HEK293T (cell line): ENCODE measurements at regions not wholly inside any gene's neighbourhood (a gene's known extent, or its start where the extent isn't known, plus 50 kb on each side); places are given as distances from the start of the nearest gene placed in this dataset.
A peak's percentile ranks its signal among the peaks of the same experiment; 100 is the strongest.

Experiments used
- CTCF ChIA-PET: fragments of 350-600 bp; formaldehyde crosslinking; extraction: SDS; loops from one replicate; lab custom pipeline; 2021; ENCODE audit warnings: antibody characterized with exemption, inconsistent platforms; lab: Yijun Ruan, JAX
- POLR2A ChIA-PET: fragments of 350-600 bp; formaldehyde crosslinking; extraction: SDS; loops from one replicate; lab custom pipeline; 2020; ENCODE audit warnings: antibody characterized with exemption, inconsistent platforms; lab: Yijun Ruan, JAX
- DNase-seq: peaks from one replicate; pipeline ENCODE4 v3.0.0; 2012; ENCODE audit warnings: mixed read lengths; ENCODE audit errors: extremely low spot score
- ARNT ChIP-seq: fragments of 450-650 bp; IDR thresholded peaks from 2 replicates; pipeline ENCODE4 v1.6.1; 2017; ENCODE audit warnings: mild to moderate bottlenecking
- BHLHE40 ChIP-seq: fragments of 450-650 bp; IDR thresholded peaks from 2 replicates; pipeline ENCODE4 v1.6.1; 2016; ENCODE audit warnings: mild to moderate bottlenecking, moderate library complexity, borderline replicate concordance
- CTBP1 ChIP-seq: fragments of 450-650 bp; IDR thresholded peaks from 2 replicates; pipeline ENCODE4 v1.6.1; 2016; ENCODE audit warnings: borderline replicate concordance
- ELF4 ChIP-seq: fragments of 450-650 bp; IDR thresholded peaks from 2 replicates; pipeline ENCODE4 v1.6.1; 2017; ENCODE audit warnings: antibody characterized with exemption
- FOXA1 ChIP-seq: fragments of 450-650 bp; IDR thresholded peaks from 2 replicates; pipeline ENCODE4 v1.6.1; 2016; ENCODE audit warnings: mild to moderate bottlenecking
- FOXK2 ChIP-seq: fragments of 450-650 bp; IDR thresholded peaks from 2 replicates; pipeline ENCODE4 v1.6.1; 2016; ENCODE audit warnings: mild to moderate bottlenecking
- FOXM1 ChIP-seq: fragments of 450-650 bp; IDR thresholded peaks from 2 replicates; pipeline ENCODE4 v1.6.1; 2017; ENCODE audit warnings: mild to moderate bottlenecking, borderline replicate concordance
- HDGF ChIP-seq: fragments of 450-650 bp; IDR thresholded peaks from 2 replicates; pipeline ENCODE4 v1.6.1; 2017; ENCODE audit warnings: antibody characterized with exemption, borderline replicate concordance
- L3MBTL2 ChIP-seq: fragments of 450-650 bp; conservative IDR thresholded peaks from 2 replicates; pipeline ENCODE4 v1.6.1; 2016; ENCODE audit warnings: mild to moderate bottlenecking
- LEF1 ChIP-seq: fragments of 450-650 bp; IDR thresholded peaks from 2 replicates; pipeline ENCODE4 v1.6.1; 2017; ENCODE audit warnings: mild to moderate bottlenecking, borderline replicate concordance
- NFRKB ChIP-seq: fragments of 450-650 bp; IDR thresholded peaks from 2 replicates; pipeline ENCODE4 v1.6.1; 2016; ENCODE audit warnings: mild to moderate bottlenecking, moderate library complexity
- SP1 ChIP-seq: fragments of 450-650 bp; IDR thresholded peaks from 2 replicates; pipeline ENCODE4 v1.6.1; 2017
- SUZ12 ChIP-seq: fragments of 450-650 bp; IDR thresholded peaks from 2 replicates; pipeline ENCODE4 v1.6.1; 2016; ENCODE audit warnings: mild to moderate bottlenecking
- TARDBP ChIP-seq: fragments of 450-650 bp; IDR thresholded peaks from 2 replicates; pipeline ENCODE4 v1.6.1; 2016
- ZNF384 ChIP-seq: fragments of 450-650 bp; IDR thresholded peaks from 2 replicates; pipeline ENCODE4 v1.6.1; 2016
- TF ChIP-seq, protein P1 (sequence below): fragments of 450-650 bp; IDR thresholded peaks from 2 replicates; pipeline ENCODE4 v1.6.1; 2016

DNA sequence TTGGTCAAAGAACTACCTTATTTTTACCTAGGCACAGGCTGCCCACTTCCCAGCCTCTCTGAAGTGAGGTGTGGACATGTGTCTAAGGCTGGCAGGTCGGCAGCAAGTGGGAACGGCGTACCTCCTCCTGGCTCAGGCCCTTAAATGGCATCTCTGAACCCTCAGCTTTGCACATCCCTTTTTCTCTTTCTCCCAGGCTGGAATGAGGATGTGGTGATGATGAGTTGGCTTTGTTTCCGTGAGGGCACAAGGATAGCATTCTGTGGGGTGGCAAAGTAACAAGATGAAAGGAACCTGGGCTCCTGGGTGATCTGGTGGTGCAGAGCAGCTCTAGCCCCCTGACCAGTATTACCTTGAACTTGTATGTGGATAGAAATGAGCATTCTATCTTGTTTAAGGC lies 196.8 kb downstream of the REEP3 start:
- ChIA-PET CTCF (interaction anchor here (0.8 to 4.4 kb wide), 3 partner anchors 84 to 552 kb away, joined by 3 to 59 read pairs (median 5); no protein-coding TSS in a partner anchor), POLR2A (interaction anchor here (0.9 to 1.9 kb wide), 4 partner anchors 15 to 253 kb away, joined by 3 to 12 read pairs (median 4); no protein-coding TSS in a partner anchor)
- DNase-seq, result no peak
- TF ChIP-seq TARDBP, result no peak
- TF ChIP-seq, protein P1, sequence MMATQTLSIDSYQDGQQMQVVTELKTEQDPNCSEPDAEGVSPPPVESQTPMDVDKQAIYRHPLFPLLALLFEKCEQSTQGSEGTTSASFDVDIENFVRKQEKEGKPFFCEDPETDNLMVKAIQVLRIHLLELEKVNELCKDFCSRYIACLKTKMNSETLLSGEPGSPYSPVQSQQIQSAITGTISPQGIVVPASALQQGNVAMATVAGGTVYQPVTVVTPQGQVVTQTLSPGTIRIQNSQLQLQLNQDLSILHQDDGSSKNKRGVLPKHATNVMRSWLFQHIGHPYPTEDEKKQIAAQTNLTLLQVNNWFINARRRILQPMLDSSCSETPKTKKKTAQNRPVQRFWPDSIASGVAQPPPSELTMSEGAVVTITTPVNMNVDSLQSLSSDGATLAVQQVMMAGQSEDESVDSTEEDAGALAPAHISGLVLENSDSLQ, result no peak
- TF ChIP-seq L3MBTL2, result no peak
- TF ChIP-seq SP1, result no peak
- TF ChIP-seq HDGF, result no peak
- no peak for TF ChIP-seq BHLHE40
- no peak for TF ChIP-seq FOXA1
- TF ChIP-seq ZNF384, result no peak

DNA sequence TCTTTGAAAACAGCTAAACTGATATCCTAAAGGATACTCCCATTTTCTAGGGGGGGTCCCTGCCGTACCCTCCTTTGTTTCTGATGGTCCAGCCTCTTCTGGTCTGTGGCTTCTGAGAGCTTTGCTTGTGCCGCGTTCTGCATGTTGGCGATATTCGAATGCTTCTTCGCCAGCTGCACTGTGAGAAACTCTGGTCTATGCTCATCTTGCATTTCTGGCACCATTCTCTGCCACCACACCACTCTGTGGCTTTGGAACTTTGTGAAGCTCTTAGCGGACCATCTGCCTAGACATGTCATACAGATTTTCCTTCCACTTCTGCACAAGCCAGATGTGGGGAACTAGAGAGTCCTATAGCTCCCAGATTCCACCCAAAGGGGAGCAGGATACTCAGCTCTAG lies 197.2 kb downstream of the REEP3 start:
- no peak for TF ChIP-seq ELF4
- no peak for TF ChIP-seq ZNF384
- no peak for TF ChIP-seq L3MBTL2
- no peak for TF ChIP-seq SUZ12
- TF ChIP-seq NFRKB, result no peak
- TF ChIP-seq BHLHE40, result no peak
- TF ChIP-seq FOXA1, result no peak
- TF ChIP-seq, protein P1, result no peak
- no peak for TF ChIP-seq LEF1
- TF ChIP-seq ARNT, result no peak
- no peak for TF ChIP-seq FOXM1
- no peak for TF ChIP-seq HDGF
- no peak for DNase-seq
- ChIA-PET POLR2A (interaction anchor here (1.4 to 1.9 kb wide), 3 partner anchors 15 to 89 kb away, joined by 3 to 12 read pairs (median 6); no protein-coding TSS in a partner anchor), CTCF (interaction anchor here (0.8 to 4.4 kb wide), 3 partner anchors 85 to 552 kb away, joined by 3 to 59 read pairs (median 5); no protein-coding TSS in a partner anchor)

DNA sequence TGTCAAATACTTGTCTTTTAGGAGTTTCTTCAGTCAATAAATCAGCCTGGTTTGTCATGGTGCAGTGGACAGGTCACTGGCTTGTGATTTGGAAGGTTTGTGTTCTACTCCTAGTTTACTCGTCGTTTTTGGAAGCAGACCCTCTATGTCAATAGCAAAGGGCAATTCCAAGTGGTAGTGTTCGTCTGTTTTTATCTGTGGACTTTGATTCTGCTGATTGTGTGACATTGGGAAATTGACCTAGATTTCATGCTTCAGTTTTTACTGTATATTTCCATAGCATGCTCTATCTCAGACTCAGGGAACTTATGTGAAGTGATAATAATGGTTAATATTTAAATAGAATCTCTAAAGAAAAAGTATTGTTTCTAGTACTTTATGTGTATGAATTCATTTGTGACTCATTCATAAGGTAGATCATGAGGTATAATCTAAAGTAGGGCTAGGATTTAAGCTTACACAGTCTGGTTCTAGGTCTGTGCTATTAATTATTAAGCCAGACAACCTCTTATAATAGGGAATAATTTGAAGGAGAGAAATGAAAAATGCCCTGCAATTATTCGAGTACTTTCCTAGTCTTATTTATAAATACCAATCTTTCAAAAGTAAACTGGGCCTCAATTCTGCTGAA lies 198.1 kb downstream of the REEP3 start:
- POLR2A ChIA-PET, result interaction anchor here (1.5 to 1.9 kb wide), 2 partner anchors 88 to 89 kb away, joined by 9 to 12 read pairs; no protein-coding TSS in a partner anchor

DNA sequence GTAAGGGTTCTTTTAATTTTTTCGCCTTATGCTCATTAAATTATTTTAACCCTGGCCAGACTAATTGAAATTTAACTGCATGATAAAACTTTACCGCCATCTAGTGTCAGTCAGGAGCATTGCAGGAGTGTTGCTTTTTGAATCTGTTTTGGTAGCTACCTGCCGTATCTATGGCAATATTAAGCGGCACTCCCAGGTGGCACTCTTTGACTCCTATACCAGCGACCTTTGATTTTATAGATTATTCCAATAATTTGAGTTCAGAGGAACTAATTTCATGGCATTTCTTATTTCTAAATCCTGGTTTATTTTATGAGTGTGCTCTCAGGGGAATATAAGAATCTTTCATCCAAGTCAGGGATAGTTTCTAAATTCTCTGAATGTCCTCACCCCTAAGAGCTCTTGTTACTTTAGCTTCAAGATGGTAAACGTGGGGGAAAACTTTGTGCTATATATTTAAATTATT lies 198.9 kb downstream of the REEP3 start:
- CTCF ChIA-PET, result interaction anchor here (0.6 to 4.4 kb wide), 26 partner anchors 9 to 1127 kb away, joined by 3 to 59 read pairs (median 4); no protein-coding TSS in a partner anchor
- TF ChIP-seq LEF1 (no peak), CTBP1 (no peak), HDGF (no peak)
- POLR2A ChIA-PET, result interaction anchor here (1.5 to 2.8 kb wide), 2 partner anchors 89 to 91 kb away, joined by 9 read pairs; no protein-coding TSS in a partner anchor
- peak; percentile 38 for DNase-seq

More for the DNA sequence above, 198.1 kb downstream of the REEP3 start:
- TF ChIP-seq LEF1 (no peak), HDGF (no peak)
- DNase-seq, result no peak
- CTCF ChIA-PET, result interaction anchor here (0.7 to 4.4 kb wide), 16 partner anchors 9 to 1126 kb away, joined by 3 to 59 read pairs (median 4); no protein-coding TSS in a partner anchor

DNA sequence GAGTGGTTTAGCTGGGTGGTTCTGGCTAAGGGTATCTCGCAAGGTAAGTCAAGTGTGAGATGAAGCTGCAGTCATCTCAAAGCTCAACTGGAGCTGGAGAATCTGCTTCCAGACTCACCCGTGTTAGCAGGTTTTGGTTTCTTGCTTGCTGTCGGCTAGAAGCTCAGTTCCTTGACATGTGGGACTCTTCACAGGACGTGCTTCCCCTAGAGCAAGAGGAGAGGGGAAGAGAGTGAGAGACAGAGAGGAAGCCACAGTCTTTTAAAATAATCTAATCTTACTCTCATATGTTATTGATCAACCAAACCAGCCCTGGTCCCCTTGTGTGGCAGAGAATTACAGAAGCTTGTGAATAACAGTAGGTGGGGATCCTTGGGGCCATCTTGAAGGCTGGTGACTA lies 199.5 kb downstream of the REEP3 start:
- TF ChIP-seq SUZ12 (no peak), FOXA1 (no peak), ARNT (no peak), SP1 (no peak), ZNF384 (no peak)
- TF ChIP-seq, protein P1, result no peak
- no peak for DNase-seq
- POLR2A ChIA-PET, result interaction anchor here (1.5 to 2.8 kb wide), 2 partner anchors 90 to 91 kb away, joined by 9 read pairs; no protein-coding TSS in a partner anchor
- CTCF ChIA-PET, result interaction anchor here (0.5 to 4.4 kb wide), 25 partner anchors 8 to 1127 kb away, joined by 3 to 59 read pairs (median 4); no protein-coding TSS in a partner anchor

DNA sequence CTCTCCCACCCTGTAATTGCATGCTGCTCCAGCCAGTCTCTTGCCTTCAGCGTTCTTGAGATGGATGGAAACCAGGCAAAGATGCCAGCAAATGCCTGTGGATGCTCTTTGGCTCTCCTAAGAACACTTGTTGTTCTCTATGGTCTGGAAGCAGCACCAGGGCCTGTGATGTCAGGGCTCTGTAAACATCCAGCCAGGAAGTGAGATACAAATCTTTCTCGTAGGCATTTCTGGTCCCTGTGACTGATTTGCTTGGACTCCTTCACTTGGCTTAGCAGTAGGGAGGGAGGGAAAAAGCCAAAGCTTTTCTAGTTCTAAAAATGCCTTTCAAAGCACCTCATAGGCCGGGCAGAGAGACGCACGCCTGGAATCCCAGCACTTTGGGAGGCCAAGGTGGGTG lies 201.3 kb downstream of the REEP3 start:
- POLR2A ChIA-PET, result interaction anchor here (2.0 to 2.8 kb wide), 2 partner anchors 91 to 93 kb away, joined by 7 to 9 read pairs; no protein-coding TSS in a partner anchor
- TF ChIP-seq LEF1 (no peak), FOXK2 (no peak), ELF4 (no peak), HDGF (no peak), TARDBP (no peak), L3MBTL2 (no peak), ZNF384 (no peak), SUZ12 (no peak)
- CTCF ChIA-PET, result no interaction called here
- DNase-seq, result no peak
